HEK293T (cell line): ENCODE measurements at regions not wholly inside any gene's neighbourhood (a gene's known extent, or its start where the extent isn't known, plus 50 kb on each side); places are given as distances from the start of the nearest gene placed in this dataset.
A peak's percentile ranks its signal among the peaks of the same experiment; 100 is the strongest.

ENCODE experiments used
- CTCF ChIA-PET: fragments of 350-600 bp; formaldehyde crosslinking; extraction: SDS; loops from one replicate; lab custom pipeline; 2021; ENCODE audit warnings: antibody characterized with exemption, inconsistent platforms; lab: Yijun Ruan, JAX
- POLR2A ChIA-PET: fragments of 350-600 bp; formaldehyde crosslinking; extraction: SDS; loops from one replicate; lab custom pipeline; 2020; ENCODE audit warnings: antibody characterized with exemption, inconsistent platforms; lab: Yijun Ruan, JAX
- DNase-seq: peaks from one replicate; pipeline ENCODE4 v3.0.0; 2012; ENCODE audit warnings: mixed read lengths; ENCODE audit errors: extremely low spot score
- ARNT ChIP-seq: fragments of 450-650 bp; IDR thresholded peaks from 2 replicates; pipeline ENCODE4 v1.6.1; 2017; ENCODE audit warnings: mild to moderate bottlenecking
- BHLHE40 ChIP-seq: fragments of 450-650 bp; IDR thresholded peaks from 2 replicates; pipeline ENCODE4 v1.6.1; 2016; ENCODE audit warnings: mild to moderate bottlenecking, moderate library complexity, borderline replicate concordance
- CTBP1 ChIP-seq: fragments of 450-650 bp; IDR thresholded peaks from 2 replicates; pipeline ENCODE4 v1.6.1; 2016; ENCODE audit warnings: borderline replicate concordance
- ELF4 ChIP-seq: fragments of 450-650 bp; IDR thresholded peaks from 2 replicates; pipeline ENCODE4 v1.6.1; 2017; ENCODE audit warnings: antibody characterized with exemption
- FOXA1 ChIP-seq: fragments of 450-650 bp; IDR thresholded peaks from 2 replicates; pipeline ENCODE4 v1.6.1; 2016; ENCODE audit warnings: mild to moderate bottlenecking
- FOXK2 ChIP-seq: fragments of 450-650 bp; IDR thresholded peaks from 2 replicates; pipeline ENCODE4 v1.6.1; 2016; ENCODE audit warnings: mild to moderate bottlenecking
- FOXM1 ChIP-seq: fragments of 450-650 bp; IDR thresholded peaks from 2 replicates; pipeline ENCODE4 v1.6.1; 2017; ENCODE audit warnings: mild to moderate bottlenecking, borderline replicate concordance
- HDGF ChIP-seq: fragments of 450-650 bp; IDR thresholded peaks from 2 replicates; pipeline ENCODE4 v1.6.1; 2017; ENCODE audit warnings: antibody characterized with exemption, borderline replicate concordance
- L3MBTL2 ChIP-seq: fragments of 450-650 bp; conservative IDR thresholded peaks from 2 replicates; pipeline ENCODE4 v1.6.1; 2016; ENCODE audit warnings: mild to moderate bottlenecking
- LEF1 ChIP-seq: fragments of 450-650 bp; IDR thresholded peaks from 2 replicates; pipeline ENCODE4 v1.6.1; 2017; ENCODE audit warnings: mild to moderate bottlenecking, borderline replicate concordance
- NFRKB ChIP-seq: fragments of 450-650 bp; IDR thresholded peaks from 2 replicates; pipeline ENCODE4 v1.6.1; 2016; ENCODE audit warnings: mild to moderate bottlenecking, moderate library complexity
- PKNOX1 ChIP-seq: fragments of 450-650 bp; IDR thresholded peaks from 2 replicates; pipeline ENCODE4 v1.6.1; 2016
- SP1 ChIP-seq: fragments of 450-650 bp; IDR thresholded peaks from 2 replicates; pipeline ENCODE4 v1.6.1; 2017
- SUZ12 ChIP-seq: fragments of 450-650 bp; IDR thresholded peaks from 2 replicates; pipeline ENCODE4 v1.6.1; 2016; ENCODE audit warnings: mild to moderate bottlenecking
- TARDBP ChIP-seq: fragments of 450-650 bp; IDR thresholded peaks from 2 replicates; pipeline ENCODE4 v1.6.1; 2016
- ZNF384 ChIP-seq: fragments of 450-650 bp; IDR thresholded peaks from 2 replicates; pipeline ENCODE4 v1.6.1; 2016

- TF ChIP-seq PKNOX1 (no peak), LEF1 (no peak)
- CTCF ChIA-PET, result interaction anchor here (0.7 kb wide), 1 partner anchor 37 kb away, joined by 3 read pairs; no protein-coding TSS in a partner anchor
- DNase-seq, result no peak
- POLR2A ChIA-PET, result no interaction called here
Measured at GRCh38 chr4:153120235-153120634, 84.0 kb upstream of the TRIM2 start.

GRCh38 chr4:153122855-153123254 lies 81.4 kb upstream of the TRIM2 start:
- no peak for DNase-seq
- ChIA-PET CTCF (no interaction called here), POLR2A (no interaction called here)

GRCh38 chr4:153126137-153126536 lies 78.1 kb upstream of the TRIM2 start:
- ChIA-PET CTCF (interaction anchor here (0.6 to 3.5 kb wide), 9 partner anchors 17 to 347 kb away, joined by 3 to 48 read pairs (median 8); partner anchors contain the start of genes ARFIP1 and TIGD4), POLR2A (no interaction called here)
- TF ChIP-seq PKNOX1 (no peak), CTBP1 (no peak), SUZ12 (no peak), FOXM1 (no peak), FOXK2 (no peak), FOXA1 (no peak), SP1 (no peak), ELF4 (no peak), BHLHE40 (no peak), HDGF (no peak), TARDBP (no peak), ARNT (no peak), LEF1 (no peak), ZNF384 (no peak)
- DNase-seq, result no peak

More at GRCh38 chr4:153122855-153123254, 81.4 kb upstream of the TRIM2 start:
- TF ChIP-seq CTBP1 (no peak), SUZ12 (no peak), ARNT (no peak), ZNF384 (no peak), TARDBP (no peak), LEF1 (no peak), PKNOX1 (no peak), FOXA1 (no peak), BHLHE40 (no peak), SP1 (no peak), FOXM1 (no peak), L3MBTL2 (no peak), NFRKB (no peak), HDGF (no peak), FOXK2 (no peak), ELF4 (no peak)

- POLR2A ChIA-PET, result interaction anchor here (1.2 kb wide), 1 partner anchor 47 kb away, joined by 3 read pairs; no protein-coding TSS in a partner anchor
- DNase-seq, result peak; percentile 78
- no peak for TF ChIP-seq CTBP1
- no peak for TF ChIP-seq SP1
- no peak for TF ChIP-seq FOXK2
- no peak for TF ChIP-seq LEF1
- CTCF ChIA-PET, result interaction anchor here (0.6 to 3.5 kb wide), 18 partner anchors 8 to 629 kb away, joined by 3 to 48 read pairs (median 4); no protein-coding TSS in a partner anchor
Measured at GRCh38 chr4:153127760-153128494, 76.3 kb upstream of the TRIM2 start.

GRCh38 chr4:153131596-153131995 lies 72.6 kb upstream of the TRIM2 start:
- no peak for DNase-seq
- TF ChIP-seq SUZ12 (no peak), LEF1 (no peak), ARNT (no peak), NFRKB (no peak), BHLHE40 (no peak), CTBP1 (no peak), FOXA1 (no peak), FOXK2 (no peak), TARDBP (no peak), ZNF384 (no peak), L3MBTL2 (no peak), HDGF (no peak), ELF4 (no peak), SP1 (no peak), FOXM1 (no peak), PKNOX1 (no peak)
- ChIA-PET CTCF (interaction anchor here (1.0 to 1.1 kb wide), 2 partner anchors 48 to 149 kb away, joined by 3 read pairs; no protein-coding TSS in a partner anchor), POLR2A (no interaction called here)
